ENCODE measurements at regions not wholly inside any gene's neighbourhood (a gene's known extent, or its start where the extent isn't known, plus 50 kb on each side); places are given as distances from the start of the nearest gene placed in this dataset.

DNA sequence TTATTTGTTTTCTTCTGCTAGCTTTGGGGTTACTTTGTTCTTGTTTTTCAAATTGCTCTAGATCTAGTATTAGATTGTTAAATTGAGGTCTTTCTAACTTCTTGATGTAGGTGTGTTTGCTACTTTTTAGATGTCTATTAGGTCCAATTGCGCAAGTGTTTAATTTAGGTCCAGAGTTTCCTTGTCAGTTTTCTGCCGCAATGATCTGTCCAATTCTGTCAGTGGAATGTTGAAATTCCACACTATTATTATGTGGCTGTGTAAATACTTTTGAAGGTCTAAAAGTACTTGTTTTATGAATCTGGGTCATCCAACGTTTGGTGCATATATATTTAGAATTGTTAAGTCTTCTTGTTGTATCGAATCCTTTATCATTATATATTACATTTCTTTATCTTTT, 324.4 kb upstream of the SGO1 start:
- Histone ChIP-seq H3K27me3 (ENCODE audit: insufficient read depth, low read length, poor library complexity, severe bottlenecking) (no peaks in the 10 kb centered on the region), H3K9ac (ENCODE audit: low read depth, low read length, poor library complexity, severe bottlenecking) (no peak overlapping the region), H2AFZ (ENCODE audit: low read length) (no peak overlapping the region), H3K9me2 (replicated peaks; ENCODE audit: low read depth, low read length) (no peaks in the 10 kb centered on the region), H3K4me3 (ENCODE audit: low read length, poor library complexity, severe bottlenecking) (no peak overlapping the region), H3K4me2 (ENCODE audit: low read depth, low read length, poor library complexity, severe bottlenecking) (no peak overlapping the region), H3K36me3 (ENCODE audit: insufficient read depth, low read length) (no peaks in the 10 kb centered on the region), H3K79me2 (ENCODE audit: insufficient read depth, low read length) (no peaks in the 10 kb centered on the region), H4K20me1 (ENCODE audit: insufficient read depth, low read length, poor library complexity, severe bottlenecking) (no peaks in the 10 kb centered on the region), H3F3A (ENCODE audit: low read depth) (no peaks in the 10 kb centered on the region), H3K9me3 (ENCODE audit: insufficient read depth, low read depth, low read length) (no peaks in the 10 kb centered on the region), H3K4me1 (ENCODE audit: insufficient read depth, low read length, poor library complexity, severe bottlenecking) (no peaks in the 10 kb centered on the region)
- TF ChIP-seq, protein P1, sequence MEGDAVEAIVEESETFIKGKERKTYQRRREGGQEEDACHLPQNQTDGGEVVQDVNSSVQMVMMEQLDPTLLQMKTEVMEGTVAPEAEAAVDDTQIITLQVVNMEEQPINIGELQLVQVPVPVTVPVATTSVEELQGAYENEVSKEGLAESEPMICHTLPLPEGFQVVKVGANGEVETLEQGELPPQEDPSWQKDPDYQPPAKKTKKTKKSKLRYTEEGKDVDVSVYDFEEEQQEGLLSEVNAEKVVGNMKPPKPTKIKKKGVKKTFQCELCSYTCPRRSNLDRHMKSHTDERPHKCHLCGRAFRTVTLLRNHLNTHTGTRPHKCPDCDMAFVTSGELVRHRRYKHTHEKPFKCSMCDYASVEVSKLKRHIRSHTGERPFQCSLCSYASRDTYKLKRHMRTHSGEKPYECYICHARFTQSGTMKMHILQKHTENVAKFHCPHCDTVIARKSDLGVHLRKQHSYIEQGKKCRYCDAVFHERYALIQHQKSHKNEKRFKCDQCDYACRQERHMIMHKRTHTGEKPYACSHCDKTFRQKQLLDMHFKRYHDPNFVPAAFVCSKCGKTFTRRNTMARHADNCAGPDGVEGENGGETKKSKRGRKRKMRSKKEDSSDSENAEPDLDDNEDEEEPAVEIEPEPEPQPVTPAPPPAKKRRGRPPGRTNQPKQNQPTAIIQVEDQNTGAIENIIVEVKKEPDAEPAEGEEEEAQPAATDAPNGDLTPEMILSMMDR (conservative IDR thresholded peaks at IDR 0.05; ENCODE audit: low read length), result no peak
- TF ChIP-seq EZH2phosphoT487 (IDR thresholded peaks at IDR 0.05; ENCODE audit: borderline replicate concordance), result no peak

DNA sequence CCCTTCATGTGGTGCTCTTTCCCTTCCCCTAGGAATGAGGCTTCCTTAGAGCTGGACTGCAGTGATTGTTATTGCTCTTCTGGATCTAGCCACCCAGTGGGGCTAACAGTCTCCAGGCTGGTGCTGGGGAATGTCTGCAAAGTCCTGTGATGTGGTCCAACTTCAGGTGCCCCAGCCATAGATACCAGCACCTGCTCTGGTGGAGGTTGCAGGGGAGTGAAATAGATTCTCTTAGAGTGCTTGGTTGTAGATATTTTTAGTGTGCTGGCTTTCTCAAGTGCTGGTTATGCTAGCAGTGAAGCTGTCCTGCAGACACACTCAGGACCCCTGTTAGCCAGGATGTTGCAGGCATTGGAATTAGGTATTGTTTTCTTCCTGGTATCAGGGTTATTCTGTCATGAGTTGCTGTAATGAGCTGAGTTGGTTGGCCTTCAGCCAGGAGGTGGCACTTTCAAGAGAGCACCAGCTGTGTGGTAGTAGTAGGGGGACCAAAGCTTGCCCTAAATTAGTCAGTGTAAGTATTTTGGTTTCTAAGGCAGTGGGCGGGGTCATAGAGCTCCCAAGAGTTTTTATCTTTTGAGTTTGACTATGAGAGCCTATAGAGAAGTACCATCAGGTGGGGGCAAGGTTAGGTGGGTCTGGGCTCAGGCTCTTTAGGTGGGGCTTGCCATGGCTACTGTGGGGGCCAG, 317.5 kb upstream of the SGO1 start:
- Histone ChIP-seq H3K9me3 (ENCODE audit: insufficient read depth, low read depth, low read length) (no peaks in the 10 kb centered on the region), H3K9ac (ENCODE audit: low read depth, low read length, poor library complexity, severe bottlenecking) (no peak overlapping the region), H4K20me1 (ENCODE audit: insufficient read depth, low read length, poor library complexity, severe bottlenecking) (no peaks in the 10 kb centered on the region), H3K36me3 (ENCODE audit: insufficient read depth, low read length) (no peaks in the 10 kb centered on the region), H3K27me3 (ENCODE audit: insufficient read depth, low read length, poor library complexity, severe bottlenecking) (no peaks in the 10 kb centered on the region), H3F3A (ENCODE audit: low read depth) (no peaks in the 10 kb centered on the region), H3K4me2 (ENCODE audit: low read depth, low read length, poor library complexity, severe bottlenecking) (no peak overlapping the region), H3K9me2 (replicated peaks; ENCODE audit: low read depth, low read length) (no peaks in the 10 kb centered on the region), H3K4me3 (ENCODE audit: low read length, poor library complexity, severe bottlenecking) (no peak overlapping the region), H3K79me2 (ENCODE audit: insufficient read depth, low read length) (no peaks in the 10 kb centered on the region), H2AFZ (ENCODE audit: low read length) (no peak overlapping the region), H3K4me1 (ENCODE audit: insufficient read depth, low read length, poor library complexity, severe bottlenecking) (no peaks in the 10 kb centered on the region)
- TF ChIP-seq, protein P1 (conservative IDR thresholded peaks at IDR 0.05; ENCODE audit: low read length), result no peak
- TF ChIP-seq EZH2phosphoT487 (IDR thresholded peaks at IDR 0.05; ENCODE audit: borderline replicate concordance), result no peak

DNA sequence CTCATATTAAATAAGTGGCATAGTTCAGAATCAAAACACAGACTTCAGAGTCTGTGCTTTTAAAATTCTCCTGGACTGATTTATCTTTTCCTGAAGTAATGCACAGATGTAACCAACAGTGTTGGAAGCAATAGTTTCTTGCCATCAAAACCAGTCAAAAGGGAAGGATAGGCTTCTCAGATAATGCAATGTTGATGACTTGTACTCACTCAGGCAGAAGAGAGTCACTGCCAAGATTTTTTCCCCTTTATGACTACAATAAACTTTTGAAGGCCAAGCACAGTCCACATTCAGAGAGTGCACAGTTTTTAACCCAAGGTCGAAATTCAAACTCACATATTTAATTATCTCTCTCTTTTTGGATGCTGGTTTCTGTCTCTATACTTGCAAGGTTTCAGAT, 305.0 kb upstream of the SGO1 start:
- no peaks in the 10 kb centered on the region for H3K79me2 ChIP-seq (ENCODE audit: insufficient read depth, low read length)
- no peaks in the 10 kb centered on the region for H3K9me2 ChIP-seq (replicated peaks; ENCODE audit: low read depth, low read length)
- H3K27me3 ChIP-seq (ENCODE audit: insufficient read depth, low read length, poor library complexity, severe bottlenecking), result no peaks in the 10 kb centered on the region
- H4K20me1 ChIP-seq (ENCODE audit: insufficient read depth, low read length, poor library complexity, severe bottlenecking), result no peaks in the 10 kb centered on the region
- no peaks in the 10 kb centered on the region for H3K9me3 ChIP-seq (ENCODE audit: insufficient read depth, low read depth, low read length)
- no peak overlapping the region for H2AFZ ChIP-seq (ENCODE audit: low read length)
- no peaks in the 10 kb centered on the region for H3K4me1 ChIP-seq (ENCODE audit: insufficient read depth, low read length, poor library complexity, severe bottlenecking)
- no peak overlapping the region for H3K4me2 ChIP-seq (ENCODE audit: low read depth, low read length, poor library complexity, severe bottlenecking)
- no peaks in the 10 kb centered on the region for H3F3A ChIP-seq (ENCODE audit: low read depth)
- H3K9ac ChIP-seq (ENCODE audit: low read depth, low read length, poor library complexity, severe bottlenecking), result no peak overlapping the region
- H3K4me3 ChIP-seq (ENCODE audit: low read length, poor library complexity, severe bottlenecking), result no peak overlapping the region
- no peaks in the 10 kb centered on the region for H3K36me3 ChIP-seq (ENCODE audit: insufficient read depth, low read length)
- no peak for TF ChIP-seq EZH2phosphoT487 (IDR thresholded peaks at IDR 0.05; ENCODE audit: borderline replicate concordance)
- TF ChIP-seq, protein P1 (conservative IDR thresholded peaks at IDR 0.05; ENCODE audit: low read length), result no peak

Measured in Loucy (cell line).